A549 (cell line): ENCODE measurements at regions not wholly inside any gene's neighbourhood (a gene's known extent, or its start where the extent isn't known, plus 50 kb on each side); places are given as distances from the start of the nearest gene placed in this dataset.
A peak's percentile ranks its signal among the peaks of the same experiment; 100 is the strongest.

Experiments
- ATAC-seq, 2 experiments: fragments of 200-7000 bp in 1 of 2; fragments of >200 bp in 1 of 2; cut with Nextera tagmentation in 1 of 2; cut with Tn5 transposase in 1 of 2; 3 replicates each; pipeline versions ENCODE4 v1.8.0 to v1.9.1; 2018 to 2020; ENCODE audit warnings: mild to moderate bottlenecking in 1 of 2, moderate library complexity in 1 of 2
- CTCF ChIA-PET: fragments of 300-600 bp; sonication (Branson Sonifier 250); formaldehyde crosslinking; extraction: SDS; loops from one replicate; lab custom pipeline; 2021; ENCODE audit warnings: antibody characterized with exemption, inconsistent platforms; lab: Yijun Ruan, JAX
- POLR2A ChIA-PET: fragments of 350-600 bp; formaldehyde crosslinking; extraction: SDS; loops from one replicate; lab custom pipeline; 2021; ENCODE audit warnings: antibody characterized with exemption, inconsistent platforms; lab: Yijun Ruan, JAX
- DNase-seq, 2 experiments: peaks; one replicate each; pipeline versions ENCODE4 v3.0.0 to v3.0.0-alpha.2; 2011 to 2016; ENCODE audit warnings: low read depth in 1 of 2, low spot score in 1 of 2
- FAIRE-seq: peaks from 2 replicates; lab custom pipeline; 2011; peaks lifted over from hg19 to GRCh38; lab: Jason Lieb, UNC
- H3K27ac ChIP-seq, 2 experiments: fragments of >200 bp; sonication (Bioruptor Twin); formaldehyde crosslinking; 3 replicates each; pipeline ENCODE4 v1.5.1; 2016 to 2017
- H3K4me1 ChIP-seq: fragments of >200 bp; sonication (Bioruptor Twin); formaldehyde crosslinking; 3 replicates; pipeline ENCODE4 v1.6.1; 2016
- H3K4me2 ChIP-seq: fragments of >200 bp; sonication (Bioruptor Twin); formaldehyde crosslinking; 3 replicates; pipeline ENCODE4 v1.6.1; 2016
- H3K4me3 ChIP-seq: fragments of >200 bp; sonication (Bioruptor Twin); formaldehyde crosslinking; 3 replicates; pipeline ENCODE4 v1.5.1; 2016
- H3K9me3 ChIP-seq: fragments of >200 bp; sonication (Bioruptor Twin); formaldehyde crosslinking; 3 replicates; pipeline ENCODE4 v1.6.1; 2016
- CBX8 ChIP-seq: fragments of 200-600 bp; sonication (generic); IDR thresholded peaks from 2 replicates; pipeline ENCODE4 v1.6.1; 2016
- CEBPB ChIP-seq, 2 experiments: fragments of >200 bp in 1 of 2; sonication (Bioruptor Twin) in 1 of 2; formaldehyde crosslinking in 1 of 2; IDR thresholded peaks; 2 replicates each; pipeline ENCODE4 v1.6.1; 2012 to 2016
- ESRRA ChIP-seq: fragments of 150-350 bp; IDR thresholded peaks from 2 replicates; pipeline ENCODE4 v1.6.1; 2014; ENCODE audit warnings: mild to moderate bottlenecking, low read length, borderline replicate concordance
- HEYL ChIP-seq: fragments of 250-450 bp; sonication (Bioruptor Pico); IDR thresholded peaks from 2 replicates; pipeline ENCODE4 v1.8.0; 2021; ENCODE audit warnings: mild to moderate bottlenecking, moderate library complexity
- HOXA7 ChIP-seq: fragments of 250-450 bp; sonication (Bioruptor Pico); IDR thresholded peaks from 2 replicates; pipeline ENCODE4 v1.5.0; 2020; ENCODE audit warnings: mild to moderate bottlenecking, moderate library complexity
- KDM5A ChIP-seq: fragments of 200-600 bp; sonication (generic); IDR thresholded peaks from 2 replicates; pipeline ENCODE4 v1.6.1; 2016; ENCODE audit warnings: antibody characterized with exemption, mild to moderate bottlenecking
- MAFK ChIP-seq: fragments of 450-650 bp; IDR thresholded peaks from 2 replicates; pipeline ENCODE4 v1.6.1; 2014; ENCODE audit not compliant: partially characterized antibody
- NPAS2 ChIP-seq: fragments of 250-450 bp; sonication (Bioruptor Pico); IDR thresholded peaks from 2 replicates; pipeline ENCODE4 v1.8.0; 2022; ENCODE audit warnings: mild to moderate bottlenecking, moderate library complexity, borderline replicate concordance
- POLR2AphosphoS2 ChIP-seq: conservative IDR thresholded peaks from 2 replicates; pipeline ENCODE4 v1.6.1; 2012; ENCODE audit warnings: low read length, improper control_type of control experiment, inconsistent platforms
- RAD21 ChIP-seq, 2 experiments: fragments of >200 bp in 1 of 2; sonication (Bioruptor Twin) in 1 of 2; formaldehyde crosslinking in 1 of 2; IDR thresholded peaks in 1 of 2; conservative IDR thresholded peaks in 1 of 2; 2 replicates in 1 of 2; 3 replicates in 1 of 2; pipeline ENCODE4 v1.6.1; 2012 to 2018; ENCODE audit warnings: inconsistent platforms in 1 of 2
- RFX5 ChIP-seq: fragments of 450-650 bp; IDR thresholded peaks from 2 replicates; pipeline ENCODE4 v1.7.1; 2014; ENCODE audit warnings: antibody characterized with exemption, mild to moderate bottlenecking, moderate library complexity
- SREBF2 ChIP-seq: fragments of 450-650 bp; IDR thresholded peaks from 2 replicates; pipeline ENCODE4 v1.6.1; 2014; ENCODE audit warnings: mild to moderate bottlenecking, moderate library complexity
- TFCP2L1 ChIP-seq: fragments of 250-450 bp; sonication (Bioruptor Pico); IDR thresholded peaks from 2 replicates; pipeline ENCODE4 v1.5.0; 2021; ENCODE audit warnings: mild to moderate bottlenecking
- TP53 ChIP-seq: fragments of 250-450 bp; sonication (Bioruptor Pico); IDR thresholded peaks from 2 replicates; pipeline ENCODE4 v1.5.0; 2021; ENCODE audit warnings: mild to moderate bottlenecking, moderate library complexity
- WGBS: methylation state at CpG from one replicate; pipeline ENCODE4 v1.1.6; 2017; ENCODE audit errors: missing lambda C conversion rate; 5-methylcytosine and 5-hydroxymethylcytosine counted together
- TF ChIP-seq, protein P1 (sequence below): fragments of 250-450 bp; sonication (Bioruptor Pico); IDR thresholded peaks from 2 replicates; pipeline ENCODE4 v1.5.0; 2020; ENCODE audit warnings: low read depth, mild to moderate bottlenecking, moderate library complexity
- TF ChIP-seq, protein P2 (sequence below): IDR thresholded peaks from 2 replicates; pipeline ENCODE4 v1.6.1; 2012
- TF ChIP-seq, protein P3 (sequence below): IDR thresholded peaks from 2 replicates; pipeline ENCODE4 v1.6.1; 2012
- TF ChIP-seq, protein P4 (sequence below): fragments of 450-650 bp; IDR thresholded peaks from 2 replicates; pipeline ENCODE4 v1.6.1; 2014; ENCODE audit warnings: antibody characterized with exemption
- TF ChIP-seq, protein P5 (sequence below): fragments of 150-350 bp; IDR thresholded peaks from 2 replicates; pipeline ENCODE4 v1.6.1; 2014; ENCODE audit warnings: low read depth, mild to moderate bottlenecking, low read length

DNA sequence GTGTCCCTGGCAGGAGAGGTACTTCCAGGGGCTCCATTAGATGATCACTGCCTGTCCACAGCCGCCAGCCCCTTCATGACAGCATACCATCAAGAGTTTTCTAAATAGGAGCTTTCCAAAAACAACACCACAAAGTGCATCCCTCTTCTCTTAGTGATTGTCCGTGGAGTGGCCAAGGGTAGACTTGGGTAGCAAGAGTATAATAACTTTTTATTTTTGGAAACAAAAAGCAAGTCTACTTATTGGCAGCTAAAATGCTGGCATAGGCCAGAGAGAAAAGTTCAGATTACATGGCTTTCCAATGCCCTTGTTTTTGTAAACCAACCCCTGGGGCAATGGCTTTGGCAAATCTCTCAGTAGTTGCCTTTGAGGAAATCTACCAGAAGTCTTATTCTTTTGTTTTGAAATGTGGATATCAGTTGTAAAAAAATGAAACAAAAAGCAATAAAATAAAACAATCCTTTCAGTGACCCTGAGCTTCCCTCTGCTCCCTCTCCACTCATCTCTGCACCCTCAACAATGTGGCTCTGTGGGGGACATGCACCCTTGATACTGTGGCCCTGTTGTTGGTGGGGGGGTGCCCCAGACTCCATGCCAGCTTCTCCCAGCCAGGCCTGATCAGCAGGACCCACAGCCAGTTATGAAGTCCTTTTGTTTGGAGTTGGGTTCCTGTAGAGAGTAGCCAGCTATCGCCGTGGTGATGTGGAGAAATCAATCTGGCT lies 294.1 kb downstream of the DLEU7 start:
- Histone ChIP-seq H3K27ac (no peak overlapping the region), H3K4me3 (no peak overlapping the region), H3K4me1 (no peaks in the 10 kb centered on the region), H3K9me3 (no peaks in the 10 kb centered on the region), H3K4me2 (no peak overlapping the region)
- ATAC-seq: no peak
- DNase-seq: no peak
- CTCF ChIA-PET: no interaction called here
- WGBS: 81% methylated on average over 4 of the region's 4 CpGs
- TF ChIP-seq HOXA7 (CRISPR knock-in tag) (no peak), HEYL (CRISPR knock-in tag) (no peak), SREBF2 (no peak), CEBPB (IDR thresholded peaks at IDR 0.05) (no peak), ESRRA (no peak), POLR2AphosphoS2 (no peak), TFCP2L1 (no peak), KDM5A (no peak), NPAS2 (CRISPR knock-in tag) (no peak), CBX8 (no peak), RFX5 (no peak)
- TF ChIP-seq, protein P1, sequence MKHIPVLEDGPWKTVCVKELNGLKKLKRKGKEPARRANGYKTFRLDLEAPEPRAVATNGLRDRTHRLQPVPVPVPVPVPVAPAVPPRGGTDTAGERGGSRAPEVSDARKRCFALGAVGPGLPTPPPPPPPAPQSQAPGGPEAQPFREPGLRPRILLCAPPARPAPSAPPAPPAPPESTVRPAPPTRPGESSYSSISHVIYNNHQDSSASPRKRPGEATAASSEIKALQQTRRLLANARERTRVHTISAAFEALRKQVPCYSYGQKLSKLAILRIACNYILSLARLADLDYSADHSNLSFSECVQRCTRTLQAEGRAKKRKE (CRISPR knock-in tag): no peak
- TF ChIP-seq, protein P2, sequence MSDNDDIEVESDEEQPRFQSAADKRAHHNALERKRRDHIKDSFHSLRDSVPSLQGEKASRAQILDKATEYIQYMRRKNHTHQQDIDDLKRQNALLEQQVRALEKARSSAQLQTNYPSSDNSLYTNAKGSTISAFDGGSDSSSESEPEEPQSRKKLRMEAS: no peak
- TF ChIP-seq, protein P3, sequence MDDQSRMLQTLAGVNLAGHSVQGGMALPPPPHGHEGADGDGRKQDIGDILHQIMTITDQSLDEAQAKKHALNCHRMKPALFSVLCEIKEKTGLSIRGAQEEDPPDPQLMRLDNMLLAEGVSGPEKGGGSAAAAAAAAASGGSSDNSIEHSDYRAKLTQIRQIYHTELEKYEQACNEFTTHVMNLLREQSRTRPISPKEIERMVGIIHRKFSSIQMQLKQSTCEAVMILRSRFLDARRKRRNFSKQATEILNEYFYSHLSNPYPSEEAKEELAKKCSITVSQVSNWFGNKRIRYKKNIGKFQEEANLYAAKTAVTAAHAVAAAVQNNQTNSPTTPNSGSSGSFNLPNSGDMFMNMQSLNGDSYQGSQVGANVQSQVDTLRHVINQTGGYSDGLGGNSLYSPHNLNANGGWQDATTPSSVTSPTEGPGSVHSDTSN: no peak
- TF ChIP-seq, protein P4, sequence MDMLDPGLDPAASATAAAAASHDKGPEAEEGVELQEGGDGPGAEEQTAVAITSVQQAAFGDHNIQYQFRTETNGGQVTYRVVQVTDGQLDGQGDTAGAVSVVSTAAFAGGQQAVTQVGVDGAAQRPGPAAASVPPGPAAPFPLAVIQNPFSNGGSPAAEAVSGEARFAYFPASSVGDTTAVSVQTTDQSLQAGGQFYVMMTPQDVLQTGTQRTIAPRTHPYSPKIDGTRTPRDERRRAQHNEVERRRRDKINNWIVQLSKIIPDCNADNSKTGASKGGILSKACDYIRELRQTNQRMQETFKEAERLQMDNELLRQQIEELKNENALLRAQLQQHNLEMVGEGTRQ: no peak
- TF ChIP-seq, protein P5, sequence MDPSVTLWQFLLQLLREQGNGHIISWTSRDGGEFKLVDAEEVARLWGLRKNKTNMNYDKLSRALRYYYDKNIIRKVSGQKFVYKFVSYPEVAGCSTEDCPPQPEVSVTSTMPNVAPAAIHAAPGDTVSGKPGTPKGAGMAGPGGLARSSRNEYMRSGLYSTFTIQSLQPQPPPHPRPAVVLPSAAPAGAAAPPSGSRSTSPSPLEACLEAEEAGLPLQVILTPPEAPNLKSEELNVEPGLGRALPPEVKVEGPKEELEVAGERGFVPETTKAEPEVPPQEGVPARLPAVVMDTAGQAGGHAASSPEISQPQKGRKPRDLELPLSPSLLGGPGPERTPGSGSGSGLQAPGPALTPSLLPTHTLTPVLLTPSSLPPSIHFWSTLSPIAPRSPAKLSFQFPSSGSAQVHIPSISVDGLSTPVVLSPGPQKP: no peak
- POLR2A ChIA-PET: no interaction called here
- no peak for FAIRE-seq

DNA sequence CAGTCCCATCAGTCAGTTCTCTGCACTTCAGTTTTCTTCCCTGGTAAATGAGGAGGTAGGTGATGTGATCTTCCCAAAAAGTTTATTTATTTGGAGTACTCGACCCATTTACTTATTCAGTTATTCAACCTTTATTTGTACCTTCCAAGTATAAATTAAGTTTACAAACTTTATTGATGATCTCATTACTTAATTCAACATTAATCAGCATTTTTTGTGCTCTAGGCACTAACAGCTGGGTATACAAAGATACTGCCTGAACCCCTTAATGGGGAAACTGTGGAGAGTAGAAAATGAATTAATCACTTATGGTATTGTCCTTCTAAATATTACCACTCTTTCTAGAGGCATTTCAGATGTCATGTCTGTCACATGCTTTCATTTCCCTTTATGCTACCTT lies 293.3 kb downstream of the DLEU7 start:
- 18% methylated on average over 1 of the region's 1 CpG for WGBS
- TF ChIP-seq RAD21 (conservative IDR thresholded peaks at IDR 0.05 in 1 of 2, IDR thresholded peaks at IDR 0.05 in 1 of 2) (no peak), MAFK (peak; percentile 54)
- no peak for FAIRE-seq
- no peak for DNase-seq
- Histone ChIP-seq H3K4me3 (no peak overlapping the region), H3K4me2 (no peak overlapping the region), H3K27ac (no peak overlapping the region), H3K9me3 (no peaks in the 10 kb centered on the region), H3K4me1 (no peaks in the 10 kb centered on the region)
- ATAC-seq: no peak
- POLR2A ChIA-PET: no interaction called here
- CTCF ChIA-PET: no interaction called here

DNA sequence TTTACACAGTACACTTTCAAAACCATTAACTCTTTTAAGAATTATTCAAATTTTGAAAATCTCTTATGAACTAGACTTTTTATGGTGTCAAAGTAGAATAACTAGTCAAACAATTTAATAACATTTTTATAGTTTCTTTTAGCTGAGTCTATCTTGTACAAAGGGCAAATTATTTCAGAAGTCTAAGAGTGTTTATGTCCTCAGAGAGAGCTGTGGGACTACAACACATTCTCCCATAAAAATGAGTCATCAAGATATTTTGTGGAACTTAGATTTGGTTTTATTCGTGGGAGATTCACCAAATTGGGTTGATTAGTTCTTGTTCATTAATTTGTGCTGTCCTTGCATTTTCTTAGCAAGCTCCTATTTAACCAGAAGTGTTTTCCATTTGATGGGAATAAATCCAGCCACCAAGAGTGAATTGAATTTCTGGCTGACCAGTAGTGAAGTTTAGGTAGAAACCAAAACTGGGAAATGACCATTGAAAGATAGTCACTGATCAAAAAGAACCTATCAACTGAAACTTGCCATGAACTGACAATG lies 291.0 kb downstream of the DLEU7 start:
- CTCF ChIA-PET: interaction anchor here (2.1 kb wide), 1 partner anchor 9 kb away, joined by 5 read pairs; no protein-coding TSS in a partner anchor
- peak; percentile 66 for TF ChIP-seq MAFK
- no peak for TF ChIP-seq TP53 (CRISPR knock-in tag)
- H3K9me3 ChIP-seq: no peaks in the 10 kb centered on the region
- FAIRE-seq (no peak), DNase-seq (no peak), ATAC-seq (no peak)
- H3K27ac ChIP-seq: no peak overlapping the region
- H3K4me1 ChIP-seq: no peaks in the 10 kb centered on the region
- POLR2A ChIA-PET: no interaction called here
- H3K4me2 ChIP-seq: no peak overlapping the region
- 0% methylated on average over 1 of the region's 1 CpG for WGBS
- H3K4me3 ChIP-seq: no peak overlapping the region
